ENCODE measurements at regions not wholly inside any gene's neighbourhood (a gene's known extent, or its start where the extent isn't known, plus 50 kb on each side); places are given as distances from the start of the nearest gene placed in this dataset.

GRCh38 chr20:24153101-24154040 is 164.8 kb upstream of the GGTLC1 start:
- TF ChIP-seq CTCF (IDR thresholded peaks at IDR 0.05) (no peak), ZFX (IDR thresholded peaks at IDR 0.05; ENCODE audit: borderline replicate concordance) (no peak)
